Fibroblast of peridontal ligament (primary cell): ENCODE measurements at regions not wholly inside any gene's neighbourhood (a gene's known extent, or its start where the extent isn't known, plus 50 kb on each side); places are given as distances from the start of the nearest gene placed in this dataset.

ENCODE experiments used
- DNase-seq: peaks from one replicate; pipeline ENCODE4 v3.0.0-alpha.2; 2010; ENCODE audit errors: extremely low read depth

DNA sequence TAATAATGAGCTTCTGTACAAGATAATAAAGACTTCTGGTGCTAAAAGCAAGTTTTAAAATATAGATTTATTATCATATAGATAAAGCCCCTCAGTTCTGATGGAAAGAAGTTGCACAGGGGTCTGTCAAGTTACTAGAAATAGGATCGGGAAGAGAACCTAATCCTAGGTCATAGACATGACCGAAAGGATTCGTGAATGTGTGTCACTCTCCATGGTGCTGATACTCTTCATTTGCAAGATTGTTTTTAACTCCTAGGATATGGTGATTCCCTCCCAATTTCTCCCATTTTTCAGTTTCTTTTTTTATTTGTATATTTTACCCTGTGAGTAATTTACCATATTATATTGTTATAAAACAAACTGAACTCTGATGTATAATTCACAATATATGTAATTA lies 58.9 kb upstream of the CTNNA2 start:
- DNase-seq, result no peak

DNA sequence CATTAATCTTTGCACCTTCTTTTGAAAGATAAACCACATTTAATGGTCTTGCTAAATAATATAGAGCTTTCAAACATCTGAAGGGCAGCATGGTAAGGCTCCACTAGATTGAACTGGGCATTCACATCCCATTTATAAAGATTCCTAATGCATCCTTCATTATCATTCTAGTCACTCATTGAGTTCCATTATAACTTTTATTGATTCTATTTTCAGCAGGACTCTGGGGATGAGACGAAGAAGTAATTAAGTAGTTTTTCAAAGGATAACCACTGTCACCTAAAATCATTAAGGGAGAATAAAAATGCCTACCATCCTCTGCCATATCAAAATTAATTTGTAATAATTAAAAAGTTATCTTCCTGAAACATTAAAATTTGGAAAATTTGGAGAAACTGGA lies 60.2 kb upstream of the CTNNA2 start:
- no peak for DNase-seq

GRCh38 chr2:79447463-79447862 lies 65.4 kb upstream of the CTNNA2 start:
- DNase-seq, result no peak

DNA sequence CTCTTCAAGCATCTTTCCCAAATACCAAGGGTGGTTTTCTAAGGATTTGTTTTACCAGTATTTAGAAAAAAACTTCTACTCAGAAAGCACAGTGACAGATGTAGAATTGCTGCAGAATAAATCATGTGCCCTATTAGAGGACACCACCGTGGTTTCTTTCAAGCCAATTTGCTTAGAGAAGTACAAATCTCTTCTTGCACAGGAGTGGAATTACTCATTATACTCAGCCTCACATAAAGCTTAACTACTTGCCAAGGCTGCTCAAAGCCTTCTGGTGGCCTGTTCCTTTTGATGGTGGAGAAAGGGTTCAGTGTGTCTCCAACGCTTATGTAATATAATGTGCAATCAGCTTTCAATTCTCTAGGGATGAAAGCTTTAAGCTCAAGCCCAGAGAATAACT lies 66.5 kb upstream of the CTNNA2 start:
- no peak for DNase-seq

DNA sequence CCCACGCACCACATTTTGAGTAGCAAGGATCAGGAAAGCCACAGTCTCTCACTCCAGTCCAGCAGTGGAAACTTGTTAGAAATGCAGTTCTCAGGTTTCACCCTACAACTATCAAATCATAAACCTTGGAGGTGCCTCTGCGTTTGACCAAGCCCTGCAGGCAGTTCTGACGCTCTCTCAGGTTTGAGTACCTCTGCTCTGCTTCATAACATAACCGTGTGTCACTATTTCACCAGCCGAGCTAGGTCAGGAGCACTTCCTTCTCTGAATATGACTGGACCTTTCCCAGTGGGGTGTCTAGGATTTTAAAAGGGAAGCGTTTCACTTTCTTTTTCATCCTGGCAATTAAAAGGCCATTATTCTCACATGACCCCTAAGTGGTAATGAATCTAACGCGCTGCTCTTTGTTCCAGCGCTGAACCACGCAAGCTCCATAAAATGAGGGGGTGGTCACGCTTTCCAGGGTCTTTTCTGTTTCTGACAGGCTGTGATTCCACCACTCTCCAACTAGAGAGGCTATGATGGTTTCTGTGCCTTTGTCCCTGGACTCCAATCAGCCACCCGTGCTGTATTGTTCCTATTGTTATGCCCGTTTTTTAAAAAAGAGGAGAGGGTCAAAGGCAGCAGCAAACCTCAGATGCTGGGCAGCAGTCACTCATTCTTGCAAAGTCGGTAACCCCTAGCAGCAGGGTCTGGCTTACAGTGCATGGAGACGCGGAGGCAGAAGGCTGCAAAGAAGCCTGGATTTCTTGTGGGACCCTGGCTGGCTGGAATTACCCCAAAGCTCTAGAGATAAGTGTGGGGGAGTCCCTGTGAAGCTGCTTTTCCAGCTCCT lies 75.2 kb upstream of the CTNNA2 start:
- no peak for DNase-seq

- no peak for DNase-seq
These were observed 78.5 kb upstream of the CTNNA2 start for GRCh38 chr2:79434362-79434761.

DNA sequence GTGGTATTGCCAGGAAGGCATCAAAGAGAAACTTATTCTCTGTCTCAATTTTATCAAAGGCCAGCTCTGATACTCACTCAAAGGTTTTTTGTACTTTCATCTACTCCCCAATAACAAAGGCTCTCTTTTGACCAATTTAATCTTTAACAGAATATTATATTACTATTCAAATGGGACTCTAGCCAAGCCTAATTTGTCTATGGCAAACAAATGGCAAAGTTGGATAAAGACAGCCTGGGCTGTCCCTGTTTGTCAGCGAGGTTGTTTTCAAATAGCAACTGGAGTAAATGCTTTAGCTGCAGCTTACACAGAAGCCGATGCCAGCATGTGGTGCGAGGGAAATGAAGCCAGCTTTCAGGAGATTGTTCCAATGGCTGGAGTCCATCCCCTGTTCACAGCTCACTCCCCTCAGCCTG lies 80.1 kb upstream of the CTNNA2 start:
- no peak for DNase-seq

DNA sequence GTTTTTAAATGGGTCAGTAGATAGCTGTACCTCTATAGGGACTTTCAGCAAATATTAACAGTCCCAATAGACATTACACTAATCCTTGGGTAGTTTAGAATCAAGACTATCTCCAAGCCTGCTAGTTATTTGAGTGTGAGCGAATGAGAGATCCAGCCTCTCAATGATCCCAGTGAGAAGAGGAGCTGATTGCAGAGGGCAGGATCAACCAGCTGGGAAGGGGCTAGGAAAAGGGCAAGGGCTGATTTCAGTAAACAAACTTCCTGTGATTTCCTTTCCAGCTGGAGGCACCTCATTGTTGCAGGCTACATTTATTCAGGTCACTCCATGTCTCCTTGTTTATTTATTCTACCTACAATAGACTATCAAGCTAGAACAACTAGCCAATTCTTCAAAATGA lies 84.1 kb upstream of the CTNNA2 start:
- no peak for DNase-seq

DNA sequence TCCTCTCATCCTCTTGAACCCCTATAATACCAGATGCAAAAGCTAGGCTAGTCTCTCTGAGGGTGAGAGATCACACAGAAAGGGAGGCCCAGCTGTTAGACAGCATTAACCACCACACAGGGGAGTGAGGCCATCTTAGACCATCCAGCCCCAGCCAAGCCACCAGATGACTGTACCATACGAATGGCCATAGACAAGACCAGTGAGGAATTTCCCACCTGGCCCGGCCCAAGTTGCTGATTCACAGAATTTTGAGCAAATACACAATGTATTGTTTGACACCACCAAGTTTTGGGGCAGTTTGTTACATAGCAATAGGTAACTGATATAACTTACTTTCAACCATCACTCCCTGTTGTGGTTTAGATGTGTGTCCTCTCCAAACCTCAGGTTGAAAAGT lies 98.2 kb upstream of the CTNNA2 start:
- DNase-seq, result no peak

GRCh38 chr2:79394485-79394859 lies 118.4 kb upstream of the CTNNA2 start:
- DNase-seq, result no peak

- no peak for DNase-seq
These were observed 118.9 kb upstream of the CTNNA2 start for GRCh38 chr2:79393806-79394484.

GRCh38 chr2:79393107-79393685 lies 119.7 kb upstream of the CTNNA2 start:
- DNase-seq, result no peak

DNA sequence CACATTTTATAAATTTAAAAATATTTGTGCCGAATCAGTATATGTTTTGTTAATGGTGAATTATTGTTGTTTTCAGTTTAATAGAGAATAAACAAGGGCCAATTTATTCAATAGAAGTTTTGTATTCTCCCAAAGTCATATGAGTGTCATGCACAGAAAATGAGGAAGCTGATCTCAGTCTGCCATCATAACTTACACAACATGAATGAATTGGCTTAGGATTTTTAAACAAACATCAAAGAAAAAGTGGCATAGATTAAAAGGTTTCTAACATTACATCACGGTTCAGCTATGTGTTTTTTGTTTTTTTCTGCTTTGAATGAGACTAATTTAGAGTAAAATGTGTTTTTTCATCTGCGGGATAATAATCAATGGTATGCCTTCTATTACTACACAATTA lies 123.4 kb upstream of the CTNNA2 start:
- DNase-seq, result no peak

DNA sequence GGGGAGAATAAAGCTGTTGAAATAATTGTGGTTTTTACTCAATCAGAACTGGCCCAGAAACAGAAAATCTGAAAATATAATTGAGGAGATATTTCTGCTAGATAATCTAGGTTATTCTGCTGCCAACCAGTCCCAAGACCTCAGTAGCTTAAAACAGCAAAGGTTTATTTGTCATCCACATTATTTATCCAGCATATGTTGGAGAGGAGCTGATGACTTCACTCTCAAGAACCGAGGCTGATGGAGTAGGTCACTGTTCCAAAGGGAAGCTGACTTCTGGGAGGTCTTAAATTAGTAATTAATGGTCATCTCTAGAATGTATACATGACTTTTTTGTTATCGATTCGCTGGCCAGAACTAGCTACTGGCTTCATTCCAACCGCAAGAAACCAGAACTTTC lies 124.8 kb upstream of the CTNNA2 start:
- DNase-seq, result no peak

DNA sequence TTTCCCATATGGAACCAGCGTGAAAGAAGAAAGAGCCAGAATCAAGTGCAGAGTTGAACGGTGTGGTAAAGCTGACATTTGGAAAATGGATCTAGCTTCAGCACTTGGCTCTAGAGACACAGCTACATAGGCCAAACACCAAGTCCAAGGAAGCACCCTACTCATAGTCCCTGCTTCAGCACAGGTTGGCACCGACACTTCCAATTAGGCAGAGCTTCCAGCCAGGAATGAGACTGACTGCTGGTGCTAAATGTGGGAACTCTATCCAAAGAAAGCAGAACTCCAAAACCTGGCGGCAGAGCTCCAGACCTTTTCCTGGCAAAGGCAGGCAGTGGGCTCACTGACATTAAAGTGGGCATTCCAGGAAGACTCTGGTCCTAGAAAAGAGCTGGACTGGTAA lies 125.4 kb upstream of the CTNNA2 start:
- no peak for DNase-seq

- DNase-seq, result no peak
These were observed 129.2 kb upstream of the CTNNA2 start for GRCh38 chr2:79383681-79384080.

GRCh38 chr2:79375817-79376216 lies 137.0 kb upstream of the CTNNA2 start:
- DNase-seq, result no peak

GRCh38 chr2:79373358-79374130 lies 139.3 kb upstream of the CTNNA2 start:
- DNase-seq, result no peak

GRCh38 chr2:79370976-79371538 lies 141.8 kb upstream of the CTNNA2 start:
- no peak for DNase-seq

DNA sequence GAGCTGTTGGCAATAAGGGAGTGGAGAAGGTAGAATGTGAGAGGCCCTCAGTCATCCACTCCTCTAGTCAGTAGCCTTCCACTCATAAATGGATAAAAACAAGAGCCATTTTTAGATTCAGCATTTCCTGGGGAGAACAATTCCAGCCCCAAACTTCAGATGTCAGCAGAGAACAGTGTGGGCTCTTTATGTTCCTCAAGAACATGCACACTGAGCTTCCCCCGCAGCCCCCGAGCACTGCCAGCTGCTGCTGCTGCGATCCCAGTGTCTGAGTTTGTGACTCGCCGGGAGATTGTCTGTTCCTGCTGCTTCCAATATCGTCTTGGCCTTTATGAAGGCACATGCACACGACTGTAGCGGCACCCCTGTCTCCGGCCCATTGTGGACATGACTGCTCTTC lies 143.7 kb upstream of the CTNNA2 start:
- DNase-seq, result no peak

DNA sequence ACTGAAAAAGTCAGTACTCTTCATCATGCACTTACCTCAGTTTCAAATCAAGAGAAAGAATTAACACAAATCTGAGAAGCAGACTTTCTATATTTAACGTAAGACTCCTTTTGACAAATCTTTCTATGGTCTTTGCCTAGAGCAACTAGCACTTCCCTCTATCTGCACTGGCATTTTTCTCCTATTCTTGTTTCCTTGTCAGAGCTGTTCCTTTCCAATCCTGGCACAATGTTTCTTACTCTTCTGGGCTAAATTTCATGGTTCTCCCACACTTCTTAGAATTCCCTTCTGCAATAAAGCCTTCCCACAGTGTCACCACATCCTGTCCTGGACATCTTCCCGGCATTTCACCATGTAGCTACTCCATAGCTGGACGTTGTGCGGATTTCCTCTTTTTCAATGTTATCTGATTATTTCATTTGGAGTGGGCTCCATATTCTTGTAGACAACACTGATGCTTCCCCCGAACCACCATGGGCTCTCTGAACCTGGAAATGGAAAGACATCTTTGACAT lies 144.7 kb upstream of the CTNNA2 start:
- DNase-seq, result no peak

DNA sequence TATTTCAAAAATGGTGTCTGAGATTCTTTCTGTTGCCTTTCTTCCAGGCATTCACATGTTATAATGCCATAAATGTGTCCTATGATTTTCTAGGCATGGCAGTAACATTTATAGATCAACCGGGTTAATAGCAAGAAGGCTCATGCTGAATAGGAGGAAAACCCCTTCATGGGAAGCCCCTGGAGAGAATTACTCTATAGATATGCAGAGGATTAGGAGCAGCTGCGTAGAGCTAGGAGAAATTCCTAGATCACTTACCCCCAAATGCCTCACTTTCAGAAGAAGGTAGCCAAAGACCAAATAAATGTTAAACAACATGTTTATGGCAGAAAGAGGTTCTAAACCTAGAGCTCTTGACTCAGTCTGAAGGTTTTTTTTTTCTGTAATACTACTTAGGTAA lies 153.4 kb upstream of the CTNNA2 start:
- DNase-seq, result no peak
